ENCODE measurements at regions not wholly inside any gene's neighbourhood (a gene's known extent, or its start where the extent isn't known, plus 50 kb on each side); places are given as distances from the start of the nearest gene placed in this dataset.

- no peak for TF ChIP-seq POLR2A (IDR thresholded peaks at IDR 0.05; ENCODE audit: low read length)
- TF ChIP-seq GATA1 (IDR thresholded peaks at IDR 0.05; ENCODE audit: low read depth, low read length) = no peak
Observed at GRCh38 chr5:61268871-61269270, 63.2 kb upstream of the ZSWIM6 start.

All from erythroblast (primary cell).